Anterior cingulate cortex (tissue), 58 donors: ENCODE measurements at regions not wholly inside any gene's neighbourhood (a gene's known extent, or its start where the extent isn't known, plus 50 kb on each side); places are given as distances from the start of the nearest gene placed in this dataset.

Source experiments
- DNase-seq, 58 donors: peaks; one replicate each; lab custom pipeline; 2025; lab: John Stamatoyannopoulos, UW

DNA sequence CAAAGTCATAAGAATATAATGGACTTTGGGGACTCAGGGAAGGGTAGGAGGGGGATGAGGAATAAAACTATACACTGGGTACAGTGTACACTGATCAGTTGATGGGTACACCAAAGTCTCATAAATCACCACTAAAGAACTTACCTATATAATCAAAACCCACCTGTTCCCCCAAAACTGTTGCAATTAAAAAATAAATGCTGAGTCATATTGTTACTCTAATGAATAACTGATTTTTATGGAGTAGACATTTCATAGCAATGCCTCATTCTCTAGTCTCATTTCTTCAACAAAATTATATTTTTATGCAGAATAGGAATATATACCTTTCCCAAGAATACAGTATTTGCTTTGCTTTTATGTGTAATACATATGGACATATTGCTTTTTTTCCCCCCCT, 181.2 kb downstream of the ST6GAL2 start:
- DNase-seq = no peak

DNA sequence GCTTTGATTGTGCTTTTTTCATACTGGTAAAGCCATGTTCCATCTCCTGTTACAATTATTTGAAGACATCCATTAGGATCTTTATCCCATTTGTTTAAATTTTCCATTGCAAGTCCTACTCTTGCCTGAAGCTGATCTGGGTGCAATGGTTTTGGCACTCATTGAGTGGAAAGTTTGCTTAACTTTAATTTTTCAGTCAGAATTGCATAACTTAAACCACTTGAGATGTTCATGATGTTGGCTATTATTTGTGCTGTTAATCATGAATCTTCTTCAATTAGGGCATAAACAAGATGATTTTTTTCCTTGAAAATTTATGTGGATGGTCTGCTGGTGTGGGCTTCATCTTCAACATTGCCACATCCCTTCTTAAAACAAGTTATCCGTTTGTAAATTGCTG, 180.1 kb downstream of the ST6GAL2 start:
- DNase-seq = no peak

DNA sequence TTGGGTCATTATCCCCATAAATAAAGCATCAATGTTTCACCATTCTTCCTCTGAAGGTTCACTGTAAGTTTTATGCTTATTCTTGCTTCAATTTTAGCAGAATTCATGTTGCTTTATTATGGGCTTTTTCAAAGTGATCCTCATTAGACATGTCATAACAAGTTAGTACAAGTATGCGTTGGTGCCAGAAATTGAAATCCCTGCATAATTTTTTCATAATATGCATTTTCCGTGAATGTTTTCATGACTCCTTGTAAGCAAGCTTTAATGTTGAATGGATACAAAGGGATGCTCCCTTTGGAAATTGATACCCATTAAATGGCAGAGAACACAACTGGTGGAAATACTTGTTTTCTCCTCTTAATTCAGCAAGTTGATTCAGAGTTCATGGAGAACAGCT, 179.7 kb downstream of the ST6GAL2 start:
- DNase-seq = no peak

DNA sequence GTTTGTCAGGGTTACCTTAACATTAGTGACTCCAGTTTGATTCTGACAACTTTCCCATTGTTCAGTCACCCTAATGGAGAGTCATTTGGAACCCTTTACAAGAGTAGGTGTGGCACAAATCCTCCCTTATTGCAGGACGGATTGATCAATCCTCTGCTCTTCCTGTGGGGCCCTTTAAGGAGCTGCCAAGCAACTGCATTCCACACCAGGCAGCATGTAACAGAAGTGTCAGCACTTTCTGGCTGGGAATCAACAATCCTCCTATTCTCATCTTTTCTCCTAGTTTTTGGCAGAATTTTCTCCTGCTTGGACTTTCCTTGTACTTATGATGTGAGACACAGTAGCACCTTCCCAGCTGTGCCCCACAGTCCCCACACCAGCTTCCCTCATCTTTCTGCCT, 177.8 kb downstream of the ST6GAL2 start:
- DNase-seq = peak in 1 of 58 donors; percentile 13

DNA sequence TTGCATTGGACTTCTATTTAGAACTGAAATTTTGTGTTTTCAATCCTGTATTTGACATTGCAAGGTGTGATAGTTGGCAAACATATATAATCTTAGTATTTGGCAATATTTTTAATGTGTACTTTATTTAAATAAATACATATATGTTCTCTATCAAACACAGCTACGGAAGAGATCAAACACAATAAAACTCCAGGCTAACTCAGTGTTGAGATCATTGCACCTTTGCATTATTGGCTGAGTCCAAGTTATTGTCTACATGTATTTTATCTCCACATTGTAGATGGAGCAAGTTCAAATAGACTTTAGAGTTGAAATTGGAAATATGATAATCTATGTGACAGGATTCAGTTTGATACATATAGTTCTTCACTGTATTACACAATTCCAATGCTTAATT, 176.7 kb downstream of the ST6GAL2 start:
- DNase-seq = no peak

DNA sequence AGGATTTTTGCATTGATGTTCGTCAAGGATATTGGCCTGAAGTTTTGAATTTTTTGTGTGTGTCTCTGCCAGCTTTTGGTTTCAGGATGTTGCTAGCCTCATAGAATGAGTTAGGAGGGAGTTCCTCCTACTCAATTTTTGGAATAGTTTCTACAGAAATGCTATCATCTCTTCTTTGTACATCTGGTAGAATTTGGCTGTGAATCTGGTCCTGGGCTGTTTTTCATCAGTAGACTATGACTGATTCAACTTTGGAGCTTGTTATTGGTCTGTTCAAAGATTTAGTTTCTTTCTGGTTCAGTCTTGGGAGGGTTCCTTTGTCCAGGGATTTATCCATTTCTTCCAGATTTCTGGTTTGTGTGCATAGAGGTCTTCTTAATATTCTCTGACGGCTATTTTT, 166.7 kb downstream of the ST6GAL2 start:
- peak in 2 of 58 donors; percentile 9 to 26 for DNase-seq

DNA sequence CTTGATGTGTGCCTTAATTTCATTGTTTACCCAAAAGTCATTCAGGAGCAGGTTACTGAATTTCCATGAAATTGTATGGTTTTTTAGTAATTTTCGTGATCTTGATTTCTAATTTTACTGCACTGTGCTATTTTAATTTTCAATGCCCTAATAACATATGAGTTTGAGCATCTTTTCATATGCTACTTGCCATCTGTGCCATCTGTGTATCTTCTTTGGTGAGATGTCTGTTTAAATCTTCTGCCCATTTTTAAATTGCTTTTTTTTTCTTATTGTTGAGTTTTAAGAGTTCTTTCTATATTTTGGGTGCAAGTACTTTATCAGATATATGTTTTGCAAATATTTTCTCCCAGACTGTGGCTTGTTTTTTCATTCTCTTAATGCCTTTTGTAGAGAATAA, 165.9 kb downstream of the ST6GAL2 start:
- no peak for DNase-seq

DNA sequence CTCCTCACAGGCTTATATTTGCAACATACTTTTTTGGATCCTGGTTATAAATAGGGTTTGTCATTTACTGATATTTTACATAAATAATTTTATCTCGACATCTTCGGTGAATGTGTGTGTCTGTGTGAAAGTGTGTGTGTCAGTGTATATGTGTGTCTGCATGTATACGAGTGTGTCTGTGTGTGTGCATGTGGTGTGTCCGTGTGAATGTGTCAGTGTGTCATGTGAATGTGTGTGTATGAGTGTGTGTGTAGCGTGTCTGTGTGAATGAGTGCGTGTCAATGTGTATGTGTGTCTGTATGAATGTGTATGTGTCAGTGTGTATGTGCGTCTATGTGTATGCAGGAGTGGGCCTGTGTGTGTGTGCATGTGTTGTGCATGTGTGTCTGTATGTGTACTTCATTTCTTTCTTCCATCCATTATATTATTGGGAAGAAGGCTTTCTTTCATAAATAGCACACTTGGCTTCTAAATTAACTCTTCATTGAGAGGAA, 161.6 kb downstream of the ST6GAL2 start:
- DNase-seq = no peak

DNA sequence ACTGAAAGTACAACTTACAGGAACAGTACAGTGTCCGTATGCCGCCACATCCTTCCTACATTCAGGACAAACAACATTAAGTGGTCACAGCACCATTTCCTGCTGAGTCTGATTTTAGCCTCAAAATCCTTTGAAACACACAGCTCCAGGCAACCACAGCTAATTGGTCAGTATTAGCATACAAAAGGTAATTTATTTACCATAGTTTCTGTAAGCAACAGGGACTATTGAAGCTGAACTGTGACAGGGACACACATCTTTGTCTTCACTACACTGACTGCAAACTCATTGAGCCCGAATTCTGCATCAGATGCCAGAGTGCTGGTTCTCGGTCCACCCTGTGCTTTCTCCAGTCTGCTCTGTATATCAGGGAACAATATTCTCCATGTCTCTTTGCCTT, 151.8 kb downstream of the ST6GAL2 start:
- DNase-seq = no peak

DNA sequence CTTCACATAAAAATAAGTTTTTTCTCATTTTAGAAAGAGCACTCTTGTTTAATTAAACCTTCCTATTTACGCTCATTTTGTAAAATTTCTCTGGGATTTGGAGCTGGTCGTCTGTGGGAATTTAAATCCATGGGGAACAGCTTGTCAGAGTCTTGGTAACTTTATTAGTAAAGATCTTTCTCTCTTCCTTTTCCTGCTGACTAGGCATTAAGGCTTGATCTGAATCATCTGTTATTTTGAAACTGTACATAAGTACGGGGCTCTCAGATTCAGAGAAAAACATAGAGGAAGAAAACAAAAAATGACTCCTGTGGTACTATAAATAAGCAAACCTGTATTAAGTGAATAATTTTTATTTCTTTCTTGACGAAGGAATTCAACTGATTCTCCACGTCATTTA, 150.2 kb downstream of the ST6GAL2 start:
- DNase-seq = no peak

DNA sequence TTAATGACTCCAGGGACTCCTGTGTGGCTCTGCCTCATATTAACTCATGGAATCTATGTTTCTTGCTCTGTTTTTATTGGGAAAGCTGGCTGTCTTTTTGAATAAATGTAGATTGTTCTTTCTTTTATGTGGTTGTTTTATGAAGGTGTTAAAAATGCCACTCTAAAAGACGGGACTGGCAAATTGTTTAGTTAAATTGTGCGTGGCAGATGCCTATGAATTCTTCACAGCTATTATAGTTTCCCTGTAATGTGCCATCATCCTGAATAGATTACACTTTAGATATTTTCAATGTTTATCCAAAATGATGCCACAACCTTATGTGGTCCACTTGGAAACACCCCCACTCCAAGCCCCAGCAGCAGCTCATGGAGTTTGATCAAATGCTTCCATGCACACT, 149.7 kb downstream of the ST6GAL2 start:
- DNase-seq = no peak

DNA sequence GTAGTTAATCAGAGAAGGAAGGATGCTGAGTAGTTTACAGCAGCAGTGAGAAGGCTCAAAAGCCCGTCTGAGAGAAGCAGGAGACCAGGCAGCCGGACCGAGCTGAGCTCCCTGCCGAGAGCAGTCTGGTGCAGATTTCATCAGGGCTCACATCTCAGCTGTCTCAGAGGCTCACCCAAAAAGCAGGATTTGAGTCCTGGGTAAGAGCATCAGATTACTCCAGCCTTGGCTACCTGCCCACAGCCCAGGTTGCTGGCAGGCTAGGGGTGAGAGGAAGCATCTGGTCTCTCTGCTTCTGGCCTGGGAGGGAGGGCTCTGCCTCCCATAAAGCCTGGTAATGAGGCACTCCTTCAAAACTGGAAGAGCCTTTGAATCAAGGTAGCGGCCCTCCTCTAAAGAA, 140.5 kb downstream of the ST6GAL2 start:
- no peak for DNase-seq

DNA sequence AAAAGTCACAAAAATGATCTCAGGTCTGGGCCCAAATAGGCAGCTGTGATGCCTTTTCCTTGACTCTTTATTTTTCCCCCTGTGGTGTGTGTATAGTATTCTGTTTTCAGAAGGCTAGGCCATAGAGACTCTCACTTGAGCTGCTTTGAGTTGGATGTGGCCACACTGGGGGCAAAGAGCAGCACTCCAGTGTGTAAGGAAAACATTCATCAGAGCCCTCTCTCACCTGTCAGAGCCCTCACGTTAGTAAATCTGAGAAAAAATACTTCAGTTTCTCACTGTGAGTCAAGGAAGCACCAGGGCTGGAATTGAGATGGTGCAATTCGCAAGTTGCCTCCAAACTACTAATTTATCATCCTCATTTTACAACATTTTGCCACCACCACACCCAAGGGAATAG, 136.1 kb downstream of the ST6GAL2 start:
- DNase-seq = no peak
